Thyroid gland (tissue), 4 donors: ENCODE measurements at regions not wholly inside any gene's neighbourhood (a gene's known extent, or its start where the extent isn't known, plus 50 kb on each side); places are given as distances from the start of the nearest gene placed in this dataset.

Experiments used
- POLR2A ChIP-seq, 2 donors: fragments of 450-650 bp; IDR thresholded peaks; one replicate each; pipeline ENCODE4 v1.6.1; 2017; ENCODE audit warnings: antibody characterized with exemption in 2 of 2, mild to moderate bottlenecking in 2 of 2, moderate library complexity in 1 of 2
- TF ChIP-seq, protein P1 (sequence below), 6 experiments: fragments of 200-600 bp in 3 of 6; fragments of 450-650 bp in 3 of 6; sonication (generic) in 3 of 6; IDR thresholded peaks; one replicate each; pipeline ENCODE4 v1.5.1; 2016 to 2019; ENCODE audit warnings: antibody characterized with exemption in 6 of 6, mild to moderate bottlenecking in 2 of 6, inconsistent platforms in 1 of 6, moderate library complexity in 1 of 6

DNA sequence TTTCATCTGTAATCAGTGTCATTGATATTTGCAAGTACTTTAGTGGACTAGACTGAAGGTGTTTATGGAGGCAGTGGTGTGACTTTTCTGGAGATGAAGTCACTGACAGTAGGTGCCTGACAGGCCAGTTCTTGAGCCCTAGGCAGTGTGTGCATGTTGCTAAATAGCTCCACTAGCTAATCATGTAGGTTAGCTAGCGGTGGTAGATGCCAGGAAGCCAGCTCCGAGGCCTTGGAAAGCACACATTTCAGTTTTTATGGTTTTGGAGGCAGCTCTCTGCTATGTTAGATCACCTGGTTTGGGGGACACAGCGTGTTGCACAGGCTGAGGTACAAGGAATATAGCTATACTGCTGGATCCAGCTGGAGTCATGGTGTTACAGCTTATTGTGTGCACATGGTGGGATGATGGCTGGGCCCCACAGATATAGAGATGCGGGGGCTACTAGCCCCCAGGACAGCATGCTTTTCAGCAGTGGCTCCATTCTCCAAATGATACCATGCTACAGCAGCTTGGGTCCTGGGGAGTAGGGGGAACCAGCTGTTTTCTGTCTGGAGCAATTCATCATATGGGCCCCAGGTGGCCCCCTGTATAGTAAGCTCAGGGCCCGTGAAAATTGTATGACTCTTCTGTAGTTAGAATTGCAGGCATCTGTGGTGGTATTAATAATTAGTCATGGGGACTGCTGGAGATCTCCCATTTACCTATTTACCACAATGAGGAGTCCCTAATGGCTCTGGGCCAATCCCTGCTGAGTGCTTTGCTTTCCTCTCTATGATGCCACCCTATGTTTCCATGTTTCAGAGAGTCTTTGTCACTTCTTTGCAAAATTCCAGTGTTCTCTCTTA, 367.2 kb upstream of the LMO3 start:
- TF ChIP-seq, protein P1, sequence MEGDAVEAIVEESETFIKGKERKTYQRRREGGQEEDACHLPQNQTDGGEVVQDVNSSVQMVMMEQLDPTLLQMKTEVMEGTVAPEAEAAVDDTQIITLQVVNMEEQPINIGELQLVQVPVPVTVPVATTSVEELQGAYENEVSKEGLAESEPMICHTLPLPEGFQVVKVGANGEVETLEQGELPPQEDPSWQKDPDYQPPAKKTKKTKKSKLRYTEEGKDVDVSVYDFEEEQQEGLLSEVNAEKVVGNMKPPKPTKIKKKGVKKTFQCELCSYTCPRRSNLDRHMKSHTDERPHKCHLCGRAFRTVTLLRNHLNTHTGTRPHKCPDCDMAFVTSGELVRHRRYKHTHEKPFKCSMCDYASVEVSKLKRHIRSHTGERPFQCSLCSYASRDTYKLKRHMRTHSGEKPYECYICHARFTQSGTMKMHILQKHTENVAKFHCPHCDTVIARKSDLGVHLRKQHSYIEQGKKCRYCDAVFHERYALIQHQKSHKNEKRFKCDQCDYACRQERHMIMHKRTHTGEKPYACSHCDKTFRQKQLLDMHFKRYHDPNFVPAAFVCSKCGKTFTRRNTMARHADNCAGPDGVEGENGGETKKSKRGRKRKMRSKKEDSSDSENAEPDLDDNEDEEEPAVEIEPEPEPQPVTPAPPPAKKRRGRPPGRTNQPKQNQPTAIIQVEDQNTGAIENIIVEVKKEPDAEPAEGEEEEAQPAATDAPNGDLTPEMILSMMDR (IDR thresholded peaks at IDR 0.05) = no peak
- no peak for TF ChIP-seq POLR2A (IDR thresholded peaks at IDR 0.05)
